ENCODE measurements at regions not wholly inside any gene's neighbourhood (a gene's known extent, or its start where the extent isn't known, plus 50 kb on each side); places are given as distances from the start of the nearest gene placed in this dataset.

DNA sequence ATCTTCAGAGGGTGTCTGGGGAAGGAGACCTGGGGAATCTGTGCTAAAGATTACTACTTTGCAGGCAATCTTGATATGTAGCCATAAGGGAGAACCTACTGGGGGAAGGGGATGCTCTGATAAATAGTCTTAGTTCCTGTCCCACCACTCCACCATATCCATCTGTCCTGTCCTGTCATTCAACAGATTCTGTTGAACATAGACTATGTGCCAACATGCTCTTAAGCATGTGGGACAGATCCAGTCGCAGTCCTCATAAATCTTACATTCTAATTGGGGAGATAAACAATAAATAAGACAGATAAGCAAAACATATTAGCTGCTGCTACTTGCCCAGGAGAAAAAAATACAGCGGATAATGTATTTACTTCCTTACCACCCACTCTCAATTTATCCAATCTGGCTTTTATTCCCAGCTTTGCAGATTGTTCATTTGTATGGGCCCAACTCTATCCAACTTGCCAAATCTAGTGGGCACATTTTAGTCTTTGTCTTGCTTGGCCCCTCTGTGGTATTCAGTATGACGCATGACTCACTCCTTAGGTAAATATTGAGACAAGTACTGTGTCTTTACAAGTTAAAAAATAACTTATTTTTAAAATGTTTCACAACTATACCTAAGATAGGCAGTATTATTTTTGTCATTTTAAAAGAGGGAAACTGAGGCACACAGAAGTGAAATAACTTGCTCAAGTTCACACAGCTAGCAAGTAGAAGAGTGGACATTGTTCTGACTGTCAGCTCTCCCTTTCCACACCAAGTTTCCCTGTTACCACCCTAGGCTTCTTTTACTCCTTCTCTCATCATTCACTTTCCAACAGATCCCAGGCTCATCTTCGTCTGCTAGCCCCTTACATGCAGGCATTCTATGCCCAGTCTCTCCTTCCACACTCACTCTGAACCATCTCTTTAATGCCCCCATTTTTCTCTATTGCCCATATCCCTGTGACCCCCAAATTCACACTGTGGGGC lies 133.6 kb upstream of the SESN3 start:
- Histone ChIP-seq H3K27ac (no peak overlapping the region), H3K36me3 (ENCODE audit: insufficient read depth in 1 of 2, low read depth in 1 of 2) (no peaks in the 10 kb centered on the region), H3K4me1 (no peaks in the 10 kb centered on the region), H3K4me3 (no peak overlapping the region), H3K9me3 (no peaks in the 10 kb centered on the region), H3K27me3 (ENCODE audit: insufficient read depth in 3 of 3, low read length in 2 of 3) (no peaks in the 10 kb centered on the region)
- 75 to 84% (median 81%) methylated on average over 4 of the region's 4 CpGs for WGBS, 3 donors
- intact Hi-C loops (cut with DNase I) = no loop called here
- no peak for ATAC-seq
- TF ChIP-seq, protein P1, sequence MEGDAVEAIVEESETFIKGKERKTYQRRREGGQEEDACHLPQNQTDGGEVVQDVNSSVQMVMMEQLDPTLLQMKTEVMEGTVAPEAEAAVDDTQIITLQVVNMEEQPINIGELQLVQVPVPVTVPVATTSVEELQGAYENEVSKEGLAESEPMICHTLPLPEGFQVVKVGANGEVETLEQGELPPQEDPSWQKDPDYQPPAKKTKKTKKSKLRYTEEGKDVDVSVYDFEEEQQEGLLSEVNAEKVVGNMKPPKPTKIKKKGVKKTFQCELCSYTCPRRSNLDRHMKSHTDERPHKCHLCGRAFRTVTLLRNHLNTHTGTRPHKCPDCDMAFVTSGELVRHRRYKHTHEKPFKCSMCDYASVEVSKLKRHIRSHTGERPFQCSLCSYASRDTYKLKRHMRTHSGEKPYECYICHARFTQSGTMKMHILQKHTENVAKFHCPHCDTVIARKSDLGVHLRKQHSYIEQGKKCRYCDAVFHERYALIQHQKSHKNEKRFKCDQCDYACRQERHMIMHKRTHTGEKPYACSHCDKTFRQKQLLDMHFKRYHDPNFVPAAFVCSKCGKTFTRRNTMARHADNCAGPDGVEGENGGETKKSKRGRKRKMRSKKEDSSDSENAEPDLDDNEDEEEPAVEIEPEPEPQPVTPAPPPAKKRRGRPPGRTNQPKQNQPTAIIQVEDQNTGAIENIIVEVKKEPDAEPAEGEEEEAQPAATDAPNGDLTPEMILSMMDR (IDR thresholded peaks at IDR 0.05) = no peak
- DNase-seq = no peak

DNA sequence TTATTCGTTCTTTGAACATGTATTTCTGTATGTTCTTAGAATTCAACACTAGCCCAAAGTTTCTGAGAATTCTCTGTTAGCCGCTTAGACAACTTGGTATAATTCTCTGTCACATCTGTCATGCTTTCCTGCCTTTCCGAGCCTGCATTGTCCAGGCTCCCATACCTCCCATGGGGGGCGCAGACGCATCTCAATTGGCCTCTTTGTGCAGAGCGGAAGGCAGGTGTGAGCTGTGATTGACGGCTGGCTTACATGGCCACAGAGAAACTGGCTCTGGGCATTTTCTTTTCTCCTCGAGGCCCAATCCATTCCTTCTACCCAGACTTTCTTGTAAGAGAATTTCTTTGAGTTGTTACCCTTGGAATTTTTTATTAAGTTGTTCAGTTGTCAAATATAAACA lies 132.7 kb upstream of the SESN3 start:
- 45 to 61% (median 55%) methylated on average over 8 of the region's 8 CpGs for WGBS, 3 donors
- DNase-seq (no peak), ATAC-seq (no peak)
- Histone ChIP-seq H3K4me1 (no peaks in the 10 kb centered on the region), H3K27ac (no peak overlapping the region), H3K36me3 (ENCODE audit: insufficient read depth in 1 of 2, low read depth in 1 of 2) (no peaks in the 10 kb centered on the region), H3K4me3 (no peak overlapping the region), H3K9me3 (no peaks in the 10 kb centered on the region), H3K27me3 (ENCODE audit: insufficient read depth in 3 of 3, low read length in 2 of 3) (no peaks in the 10 kb centered on the region)
- intact Hi-C loops (cut with DNase I) = no loop called here
- TF ChIP-seq, protein P1 (IDR thresholded peaks at IDR 0.05) = no peak

DNA sequence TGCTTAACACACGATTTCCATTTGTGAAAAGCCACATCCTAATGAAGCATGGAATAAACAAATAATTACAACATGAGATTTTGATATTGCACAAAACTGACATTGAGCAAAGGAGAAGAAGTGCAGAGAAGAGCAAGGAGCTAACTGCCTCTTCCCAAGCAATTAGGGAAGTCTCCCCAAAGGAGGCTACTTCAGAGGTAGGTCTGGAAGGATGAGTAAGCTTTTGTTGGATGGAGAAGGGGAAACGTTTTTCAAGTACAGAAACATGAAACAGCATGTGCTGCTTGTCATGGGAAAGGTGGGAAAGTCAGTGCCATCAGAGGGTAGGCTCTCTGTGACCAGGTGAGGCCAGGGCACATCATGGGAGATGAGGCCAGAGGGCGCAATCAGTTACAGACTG lies 132.2 kb upstream of the SESN3 start:
- H3K4me1 ChIP-seq = no peaks in the 10 kb centered on the region
- no peaks in the 10 kb centered on the region for H3K9me3 ChIP-seq
- no peaks in the 10 kb centered on the region for H3K27me3 ChIP-seq (ENCODE audit: insufficient read depth in 3 of 3, low read length in 2 of 3)
- 60 to 72% (median 63%) methylated on average over 3 of the region's 3 CpGs for WGBS, 3 donors
- intact Hi-C loops (cut with DNase I) = no loop called here
- ATAC-seq (no peak), DNase-seq (no peak)
- no peak overlapping the region for H3K27ac ChIP-seq
- TF ChIP-seq, protein P1 (IDR thresholded peaks at IDR 0.05) = no peak
- H3K4me3 ChIP-seq = no peak overlapping the region
- no peaks in the 10 kb centered on the region for H3K36me3 ChIP-seq (ENCODE audit: insufficient read depth in 1 of 2, low read depth in 1 of 2)

DNA sequence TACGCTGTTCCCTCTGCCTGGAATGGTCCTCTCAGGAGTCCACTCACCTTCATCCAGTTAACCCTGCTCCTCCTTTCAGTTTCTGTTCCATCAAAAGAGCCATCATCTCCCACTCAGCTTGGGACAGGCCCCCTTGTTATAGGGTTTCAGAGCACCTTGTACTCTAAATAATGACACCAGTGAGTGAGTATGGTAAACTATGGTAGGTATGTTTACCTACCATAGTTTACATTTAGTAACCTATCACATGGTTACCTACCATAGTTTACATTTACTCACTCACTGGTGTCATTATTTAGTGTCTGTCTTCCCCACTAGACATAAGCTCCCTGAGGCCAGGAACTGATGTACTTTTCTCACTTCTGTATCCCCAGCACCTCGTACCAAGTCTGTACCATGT lies 130.2 kb upstream of the SESN3 start:
- no peaks in the 10 kb centered on the region for H3K9me3 ChIP-seq
- intact Hi-C loops (cut with DNase I) = no loop called here
- H3K4me1 ChIP-seq = no peaks in the 10 kb centered on the region
- no peaks in the 10 kb centered on the region for H3K27me3 ChIP-seq (ENCODE audit: insufficient read depth in 3 of 3, low read length in 2 of 3)
- DNase-seq = no peak
- no peak overlapping the region for H3K27ac ChIP-seq
- H3K36me3 ChIP-seq (ENCODE audit: insufficient read depth in 1 of 2, low read depth in 1 of 2) = no peaks in the 10 kb centered on the region
- no peak for ATAC-seq
- H3K4me3 ChIP-seq = no peak overlapping the region
- TF ChIP-seq, protein P1 (IDR thresholded peaks at IDR 0.05) = no peak
- WGBS, 3 donors = 93 to 100% (median 96%) methylated on average over 2 of the region's 2 CpGs
